ENCODE measurements at regions not wholly inside any gene's neighbourhood (a gene's known extent, or its start where the extent isn't known, plus 50 kb on each side); places are given as distances from the start of the nearest gene placed in this dataset.
"Not testable (repeated sequence)": the region's sequence is repeated elsewhere in the genome, so short reads cannot be mapped to it uniquely, and the experiment has no call there.

DNA sequence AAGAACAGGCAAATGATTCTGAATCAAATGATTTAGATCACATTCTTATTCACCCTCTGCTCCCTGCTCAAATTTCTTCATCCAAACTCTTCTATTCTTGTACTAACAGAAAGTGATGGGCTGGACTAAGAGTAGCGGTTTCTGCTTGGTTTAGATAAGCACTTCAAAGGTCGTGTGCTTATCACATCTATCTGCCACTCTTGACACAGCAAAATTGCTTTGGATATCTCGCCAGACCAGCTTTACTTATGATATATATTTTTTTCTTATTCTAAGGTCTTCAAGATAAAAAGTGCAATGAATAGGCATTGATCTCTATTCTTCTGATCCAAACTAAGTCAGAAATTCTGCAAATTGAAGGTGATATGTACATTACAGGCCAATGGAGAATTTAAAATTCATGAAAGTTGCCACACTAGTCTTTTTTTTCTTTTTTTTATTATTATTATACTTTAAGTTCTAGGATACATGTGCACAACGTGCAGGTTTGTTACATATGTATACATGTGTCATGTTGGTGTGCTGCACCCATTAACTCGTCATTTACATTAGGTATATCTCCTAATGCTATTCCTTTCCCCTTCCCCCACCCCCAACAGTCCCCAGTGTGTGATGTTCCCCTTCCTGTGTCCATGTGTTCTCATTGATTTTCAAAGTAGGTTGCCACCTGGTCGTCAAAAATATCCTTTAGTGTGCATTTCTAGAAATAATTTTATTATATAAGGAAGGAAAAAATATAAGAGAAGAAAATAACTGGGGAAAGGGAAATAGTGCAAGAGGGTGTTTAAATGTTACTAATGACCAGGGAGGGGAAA lies 1941.0 kb upstream of the RAG2 start:
- FAIRE-seq, result no peak

DNA sequence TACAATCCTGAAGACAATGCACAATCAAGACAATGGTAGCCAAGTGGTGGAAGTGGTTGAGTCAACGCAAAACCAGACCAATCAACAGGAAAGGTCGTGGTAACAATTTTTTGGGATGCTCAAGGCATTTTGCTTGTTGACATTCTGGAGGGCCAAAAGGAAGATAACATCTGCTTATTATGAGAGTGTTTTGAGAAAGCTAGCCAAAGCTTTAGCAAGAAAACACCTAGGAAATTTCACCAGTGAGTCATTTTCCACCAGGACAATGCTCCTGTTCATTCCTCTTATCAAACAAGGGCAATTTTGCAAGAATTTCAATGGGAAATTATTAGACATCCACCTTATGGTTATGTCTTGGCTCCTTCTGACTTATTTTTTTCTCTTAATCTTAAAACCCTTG lies 1932.2 kb upstream of the RAG2 start:
- FAIRE-seq, result no peak

DNA sequence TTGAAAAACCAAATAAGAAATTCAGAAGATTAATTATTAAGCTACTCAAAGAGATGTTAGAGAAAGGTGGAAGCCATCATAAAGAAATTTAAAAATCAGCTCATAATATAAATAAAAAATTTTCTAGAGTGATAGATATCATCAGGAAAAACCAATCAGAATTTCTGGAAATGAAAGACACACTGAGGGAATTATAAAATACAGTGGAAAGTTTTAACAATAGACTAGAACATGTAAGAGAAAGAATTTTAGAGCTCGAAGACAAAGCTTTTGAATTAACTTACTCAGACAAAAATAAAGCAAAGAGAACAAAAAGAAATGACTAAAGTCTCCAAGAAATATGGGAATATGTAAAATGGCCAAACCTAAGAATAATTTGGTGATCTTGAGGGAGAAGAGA lies 1926.9 kb upstream of the RAG2 start:
- no peak for FAIRE-seq

DNA sequence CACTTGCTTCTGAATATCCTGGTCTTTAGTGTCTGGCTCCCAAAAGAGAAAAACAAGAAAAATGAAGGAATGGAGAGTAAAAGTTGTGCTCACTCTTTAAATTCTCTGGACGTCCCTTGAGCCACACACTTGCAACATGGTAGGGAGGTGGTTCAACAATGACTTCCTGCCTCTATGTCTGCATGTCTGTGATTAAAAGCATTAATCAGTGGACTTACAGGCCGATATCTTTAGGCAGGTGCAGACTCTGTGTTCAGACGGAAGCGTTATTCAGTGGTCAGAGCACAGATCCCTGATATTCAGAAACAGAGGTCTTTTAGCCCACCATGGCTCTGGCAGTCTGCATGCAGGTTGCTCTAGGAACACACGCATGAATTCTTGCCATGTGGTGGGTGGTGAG lies 1920.0 kb upstream of the RAG2 start:
- no peak for FAIRE-seq

DNA sequence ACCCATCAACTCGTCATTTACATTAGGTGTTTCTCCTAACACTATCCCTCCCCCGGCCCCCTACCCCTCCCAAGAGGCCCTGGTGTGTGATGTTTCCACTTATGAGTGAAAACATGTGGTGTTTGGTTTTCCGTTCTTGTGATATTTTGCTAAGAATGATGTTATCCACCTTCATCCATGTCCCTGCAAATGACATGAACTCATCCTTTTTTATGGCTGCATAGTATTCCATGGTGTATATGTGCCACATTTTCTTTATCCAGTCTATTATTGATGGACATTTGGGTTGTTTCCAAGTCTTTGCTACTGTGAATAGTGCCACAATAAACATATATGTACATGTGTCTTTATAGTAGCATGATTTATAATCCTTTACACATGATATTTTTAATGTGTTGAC lies 1914.8 kb upstream of the RAG2 start:
- not testable (repeated sequence) for FAIRE-seq

DNA sequence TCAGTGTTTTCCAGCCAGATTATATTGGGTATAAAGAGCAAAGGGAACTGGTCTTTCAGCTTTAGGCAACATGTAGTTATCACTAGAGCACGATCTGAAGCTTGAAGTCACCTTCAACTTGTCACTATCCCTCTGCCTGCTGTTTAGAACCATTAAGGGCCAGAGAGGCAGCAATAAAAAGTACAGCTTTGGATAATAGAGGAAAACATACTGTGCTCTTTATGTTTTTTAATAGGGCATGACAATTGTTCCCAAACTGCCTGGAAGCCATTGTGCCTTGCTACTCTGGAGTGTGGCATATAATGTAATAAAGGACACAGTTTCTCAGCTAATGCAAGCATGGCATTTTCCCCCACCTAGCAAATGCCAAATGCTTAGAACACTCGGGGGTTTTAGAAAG lies 1912.0 kb upstream of the RAG2 start:
- FAIRE-seq, result no peak

DNA sequence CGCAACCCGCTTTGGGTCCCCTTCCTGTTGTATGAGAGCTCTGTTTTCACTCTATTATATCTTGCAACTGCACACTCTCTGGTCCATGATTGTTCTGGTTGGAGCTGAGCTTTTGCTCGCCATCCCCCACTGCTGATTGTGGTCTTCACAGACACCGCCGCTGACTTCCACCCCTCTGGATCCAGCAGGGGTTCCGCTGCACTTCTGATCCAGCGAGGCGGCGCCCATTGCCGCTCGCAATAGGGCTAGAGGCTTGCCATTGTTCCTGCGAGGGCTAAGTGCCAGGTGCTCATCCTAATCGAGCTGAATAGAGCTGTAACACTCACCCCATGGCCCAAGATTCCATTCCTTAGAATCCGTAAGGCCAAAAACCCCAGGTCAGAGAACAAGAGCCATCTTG lies 1905.8 kb upstream of the RAG2 start:
- no peak for FAIRE-seq

DNA sequence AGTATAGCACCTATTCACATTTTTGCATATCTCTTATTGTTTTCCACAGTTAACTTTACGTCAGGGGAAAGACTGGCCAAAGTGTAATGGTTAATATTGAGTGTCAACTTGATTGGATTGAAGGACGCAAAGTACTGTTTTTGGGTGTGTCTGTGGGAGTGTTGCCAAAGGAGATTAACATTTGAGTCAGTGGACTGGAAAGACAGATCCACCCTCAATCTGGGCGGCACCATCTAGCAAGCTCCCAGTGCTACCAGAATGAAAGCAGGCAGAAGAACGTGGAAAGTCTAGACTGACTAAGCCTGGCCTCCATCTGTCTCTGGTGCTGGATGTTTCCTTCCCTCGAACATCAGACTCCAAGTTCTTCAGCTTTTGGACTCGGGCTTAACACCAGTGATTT lies 1900.7 kb upstream of the RAG2 start:
- FAIRE-seq, result no peak

DNA sequence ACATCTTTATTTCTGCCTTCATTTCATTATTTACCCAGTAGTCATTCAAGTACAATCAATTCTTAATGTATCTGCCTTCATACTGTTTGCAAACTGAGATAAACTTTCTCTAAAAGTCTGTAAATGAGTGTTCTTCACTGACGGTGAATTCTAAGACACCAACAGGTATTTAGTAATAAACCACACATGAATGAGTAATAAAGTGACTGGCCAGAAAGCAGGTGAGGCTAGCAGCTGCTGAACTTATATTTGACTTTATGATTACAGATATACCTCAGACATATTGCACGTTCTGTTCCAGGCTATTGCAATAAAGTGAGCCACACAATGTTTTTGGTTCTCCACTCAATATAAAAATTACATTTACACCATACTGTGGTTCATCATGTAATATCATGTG lies 1894.0 kb upstream of the RAG2 start:
- no peak for FAIRE-seq

DNA sequence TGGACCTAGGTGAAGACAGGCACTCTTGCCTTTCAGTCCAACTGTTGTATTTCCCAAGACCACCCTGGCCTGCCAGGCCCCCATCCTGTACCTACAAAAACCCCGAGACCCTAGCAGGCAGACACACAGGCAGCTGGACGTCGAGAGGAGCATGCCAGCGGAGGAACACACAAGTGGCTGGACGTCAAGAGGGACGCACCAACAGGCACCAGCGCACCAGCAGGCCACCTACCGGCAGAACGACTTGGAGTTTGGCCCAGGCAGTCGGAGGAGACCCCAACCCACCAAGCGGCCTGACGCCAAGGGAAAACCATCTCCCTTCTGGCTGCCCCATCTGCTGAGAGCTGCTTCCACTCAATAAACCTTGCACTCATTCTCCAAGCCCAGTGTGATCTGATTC lies 1883.4 kb upstream of the RAG2 start:
- FAIRE-seq, result no peak

DNA sequence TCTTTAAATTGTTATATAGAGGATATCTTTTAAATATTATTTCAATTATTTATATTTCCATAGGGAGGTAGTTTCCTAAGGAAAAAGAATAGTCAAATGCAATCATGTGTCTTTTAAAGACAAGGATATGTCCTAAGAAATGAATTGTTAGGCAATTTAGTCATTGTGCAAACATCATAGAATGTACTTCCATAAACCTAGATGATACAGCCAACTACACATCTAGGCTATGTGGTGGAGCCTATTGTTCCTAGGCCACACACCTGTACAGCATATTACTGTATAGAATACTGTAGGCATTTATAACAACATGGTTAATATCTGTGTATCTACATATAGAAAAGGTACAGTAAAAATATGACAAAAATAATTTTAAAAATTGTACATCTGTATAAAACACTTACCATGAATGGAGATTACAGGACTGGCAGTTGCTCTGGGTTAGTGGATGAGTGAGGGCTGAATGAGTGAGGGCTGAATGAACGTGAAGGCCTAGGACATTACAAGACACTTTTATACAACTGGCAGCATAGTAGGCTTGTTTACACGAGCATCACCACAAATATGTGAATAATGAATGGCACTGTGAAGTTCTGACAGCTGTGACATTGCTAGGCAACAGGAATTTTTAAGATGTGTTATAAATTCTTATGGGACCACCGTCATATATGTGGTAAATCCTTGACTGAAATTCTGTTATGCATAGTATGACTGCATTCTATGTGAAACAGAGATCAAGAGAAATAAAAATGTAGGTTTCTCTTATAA lies 1879.0 kb upstream of the RAG2 start:
- FAIRE-seq, result no peak

DNA sequence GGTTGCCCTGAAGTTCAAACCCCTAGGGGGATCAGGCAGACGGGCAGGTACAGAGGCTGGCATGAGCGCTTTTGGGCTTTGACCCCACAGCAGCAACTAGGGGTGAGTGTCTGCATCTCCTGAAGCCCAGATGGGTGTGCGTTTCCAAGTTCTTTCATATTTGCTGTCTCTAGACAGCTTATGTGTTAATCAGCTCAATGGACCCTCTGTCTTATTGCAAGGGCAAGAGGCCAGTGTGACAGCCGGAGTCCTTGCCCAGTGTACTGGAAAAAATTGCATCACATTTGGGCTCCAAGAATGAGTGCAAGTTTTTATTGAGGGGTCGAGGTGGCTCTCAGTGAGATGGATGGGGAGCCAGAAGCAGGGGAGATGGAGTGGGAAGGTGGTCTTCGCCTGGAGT lies 1863.7 kb upstream of the RAG2 start:
- FAIRE-seq, result no peak

DNA sequence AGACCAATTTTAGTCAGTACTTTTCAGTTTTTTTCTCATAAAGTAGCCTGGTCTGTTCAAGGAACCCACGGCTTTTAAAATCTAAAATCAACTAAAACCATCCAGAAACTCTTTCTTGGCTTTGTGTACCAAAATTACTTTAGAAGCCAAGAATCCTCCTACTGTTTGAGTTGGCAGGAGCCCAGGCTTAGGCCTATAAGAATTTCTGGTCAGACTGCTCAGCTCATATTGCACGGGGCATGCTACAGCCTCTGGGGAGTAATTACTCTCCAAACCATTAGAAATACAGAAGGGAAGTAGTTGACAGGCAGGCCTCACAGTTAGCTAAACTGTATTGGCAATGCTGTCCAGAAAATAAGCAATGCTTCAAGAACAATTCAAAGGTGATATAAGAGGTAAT lies 1862.9 kb upstream of the RAG2 start:
- no peak for FAIRE-seq

DNA sequence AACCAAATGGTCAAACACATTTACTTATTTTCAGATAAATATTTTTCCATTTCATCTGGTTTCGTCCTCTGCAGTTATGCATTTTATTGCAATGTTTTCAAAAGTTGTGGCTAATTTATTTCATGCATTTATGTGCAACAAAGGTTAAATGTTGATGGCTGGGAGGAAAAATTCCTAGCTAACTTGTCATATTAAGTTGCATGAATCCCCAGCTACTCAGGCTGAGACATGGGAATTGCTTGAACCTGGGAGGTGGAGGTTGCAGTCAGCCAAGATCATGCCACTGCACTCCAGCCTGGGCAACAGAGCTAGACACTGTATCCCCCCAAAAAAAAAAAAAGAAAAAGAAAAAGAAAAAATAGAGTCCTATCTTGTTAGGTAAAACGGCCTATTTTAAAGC lies 1862.4 kb upstream of the RAG2 start:
- FAIRE-seq, result no peak

DNA sequence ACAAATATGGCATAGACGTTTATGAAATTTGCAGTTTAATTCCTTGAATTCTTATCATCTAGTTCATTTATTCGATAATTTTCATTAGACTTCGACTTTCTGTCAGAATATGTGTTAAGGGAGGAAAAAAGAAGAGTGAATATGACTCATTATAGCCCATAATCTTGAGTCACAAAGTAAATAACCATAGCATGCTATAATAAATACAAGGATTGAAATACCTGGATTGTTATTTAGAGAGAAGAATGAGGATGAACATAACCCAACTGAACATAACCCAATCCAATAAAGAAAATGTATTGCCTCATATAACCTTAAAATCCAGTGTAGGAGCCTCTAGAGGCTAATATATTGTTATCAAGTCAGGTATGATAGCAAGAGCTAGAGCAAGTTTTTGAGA lies 1858.3 kb upstream of the RAG2 start:
- FAIRE-seq, result no peak

DNA sequence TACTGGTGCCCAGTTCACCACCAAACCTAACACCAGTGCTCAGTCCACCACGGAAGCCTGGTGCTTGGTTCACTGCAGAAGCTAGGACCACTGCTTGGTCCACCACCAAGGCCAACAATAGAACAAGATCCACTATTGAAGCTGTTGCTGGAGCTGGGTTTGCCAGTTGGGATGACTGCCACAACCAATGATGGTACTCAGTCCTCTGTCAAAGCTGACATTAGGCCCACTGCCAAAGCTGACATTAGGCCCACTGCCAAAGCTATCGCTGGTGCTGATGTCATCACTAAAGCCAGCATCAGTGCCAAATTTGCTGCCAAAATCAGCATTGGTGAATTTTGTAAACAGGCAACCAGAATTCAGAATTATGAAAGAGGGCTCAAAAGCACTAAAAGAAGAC lies 1850.2 kb upstream of the RAG2 start:
- FAIRE-seq, result no peak

DNA sequence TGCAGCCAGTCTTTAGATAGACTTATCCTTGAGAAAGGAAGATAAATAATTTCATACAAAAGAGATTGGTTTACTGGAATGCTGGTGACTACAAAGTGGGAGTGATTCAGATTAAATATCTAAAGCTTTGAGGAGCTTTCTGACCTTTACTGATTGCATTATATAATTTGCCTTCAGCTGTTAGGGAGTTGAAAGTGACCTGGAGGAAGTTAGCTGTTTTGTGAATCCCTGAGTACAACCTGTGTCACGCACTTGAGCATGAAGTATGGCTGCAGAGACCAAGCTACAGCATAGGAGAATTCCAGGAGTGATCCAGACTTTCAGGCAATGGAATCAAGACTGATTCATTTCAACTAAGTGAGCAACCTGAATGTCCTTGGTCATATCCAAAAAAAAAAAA lies 1848.3 kb upstream of the RAG2 start:
- FAIRE-seq, result no peak

DNA sequence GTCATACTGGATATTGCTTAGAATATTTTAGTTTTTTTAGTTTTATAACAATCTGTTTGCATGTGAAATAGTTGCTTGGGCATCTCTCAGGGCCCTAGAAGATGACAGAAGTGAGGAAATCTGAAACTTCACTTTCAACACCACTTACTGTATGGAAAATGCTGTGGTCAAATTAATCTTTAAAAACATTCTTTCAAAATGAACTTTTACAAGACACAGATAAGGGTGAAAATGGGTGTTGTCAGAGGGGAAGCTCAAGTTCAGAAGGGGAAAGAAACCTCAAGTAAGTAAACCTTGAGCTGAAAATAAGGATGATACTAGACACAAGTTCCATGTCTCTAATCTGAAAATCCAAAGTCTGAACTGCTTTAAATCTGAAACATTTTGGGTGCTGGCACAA lies 1840.1 kb upstream of the RAG2 start:
- FAIRE-seq, result no peak

DNA sequence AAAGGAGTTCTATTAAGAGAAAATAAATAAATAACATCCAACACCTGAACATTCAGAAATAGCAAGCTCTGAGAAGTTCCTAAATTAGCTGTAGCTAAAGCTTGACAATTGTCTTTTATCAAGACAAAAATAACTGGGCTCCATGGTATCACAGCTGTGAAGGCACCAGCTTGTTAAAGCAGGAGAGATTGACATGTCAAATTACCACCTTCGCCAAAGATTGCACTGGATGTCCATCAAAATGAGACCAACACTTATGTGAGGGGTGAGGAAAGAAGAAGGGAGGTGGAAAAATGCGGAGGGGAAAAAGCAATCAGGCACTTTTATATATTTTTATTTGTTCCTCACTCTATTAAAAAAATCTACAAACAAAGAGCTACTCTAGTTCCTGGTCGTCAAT lies 1827.5 kb upstream of the RAG2 start:
- FAIRE-seq, result no peak

DNA sequence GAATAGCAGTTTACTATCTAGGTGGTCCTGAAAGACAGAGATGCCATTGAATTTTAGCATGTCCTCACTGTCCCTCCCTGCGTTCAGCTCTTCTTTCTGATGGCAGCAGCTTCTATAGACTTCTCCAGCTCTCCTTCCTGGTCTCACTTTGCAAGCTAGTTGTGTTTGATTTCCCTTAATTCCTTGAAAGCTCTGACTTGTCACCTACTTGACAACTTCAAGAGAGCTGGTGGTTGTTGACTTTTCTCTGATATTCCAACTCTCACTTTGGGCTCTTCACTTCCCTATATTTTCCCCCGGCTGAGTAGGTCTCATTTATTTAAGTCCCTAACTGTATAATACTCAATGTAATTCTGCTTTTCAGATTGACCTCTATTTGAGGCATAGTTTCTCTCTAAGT lies 1825.0 kb upstream of the RAG2 start:
- FAIRE-seq, result no peak

DNA sequence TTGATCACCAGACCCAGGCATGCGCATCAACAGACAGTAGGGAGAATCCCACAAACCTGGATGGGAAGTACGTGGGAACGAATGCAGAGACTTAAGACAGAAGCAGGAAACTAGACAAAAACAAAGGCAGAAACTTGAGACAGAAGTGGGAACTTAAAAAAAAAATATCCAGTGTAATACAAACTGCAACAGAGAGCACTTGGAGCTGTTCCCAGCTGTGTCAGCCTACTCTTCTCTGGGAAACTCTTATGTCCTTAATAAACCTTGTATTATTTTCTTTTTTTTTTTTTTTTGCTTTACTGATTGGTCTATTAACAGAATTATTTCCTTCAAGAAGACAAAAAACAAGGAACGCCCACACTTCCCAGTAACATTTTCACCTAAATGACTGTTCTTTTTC lies 1818.1 kb upstream of the RAG2 start:
- no peak for FAIRE-seq

DNA sequence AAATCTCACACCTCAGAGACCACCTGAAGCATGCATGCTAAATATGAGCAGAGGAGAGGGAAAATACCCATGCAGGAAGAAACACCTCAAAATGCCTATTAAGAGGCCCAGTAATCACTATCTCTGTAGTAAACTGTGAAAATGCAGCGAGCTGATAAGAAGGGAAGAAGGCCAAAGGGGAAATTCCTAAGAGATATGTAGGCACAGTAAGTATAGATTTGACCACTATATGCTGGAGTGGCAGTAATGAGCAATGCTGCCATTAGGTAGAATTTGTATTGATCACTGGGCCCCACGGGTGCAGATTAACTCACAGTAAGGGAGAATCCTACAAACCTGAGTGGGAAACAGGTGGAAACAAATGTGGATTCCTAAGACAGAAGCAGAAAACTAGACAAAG lies 1813.1 kb upstream of the RAG2 start:
- FAIRE-seq, result no peak

DNA sequence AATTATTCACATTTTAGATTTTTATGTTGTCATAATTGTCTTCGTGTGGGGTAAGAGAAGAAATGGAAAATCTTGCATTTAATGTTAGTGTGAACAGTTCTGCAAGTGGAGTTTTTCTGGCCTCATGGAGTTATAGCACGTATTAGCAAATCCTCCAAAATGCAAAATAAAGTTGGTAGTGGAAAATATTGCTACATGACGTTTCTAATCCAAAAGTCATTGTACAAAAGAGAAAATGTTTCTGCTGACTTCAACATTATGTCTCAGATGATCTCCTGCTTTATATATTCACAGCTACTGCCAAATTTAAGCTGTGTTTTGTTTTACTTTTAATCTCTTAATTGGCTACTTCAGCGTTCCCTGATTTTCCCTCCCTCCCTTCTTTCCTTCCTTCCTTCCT lies 1804.0 kb upstream of the RAG2 start:
- no peak for FAIRE-seq

DNA sequence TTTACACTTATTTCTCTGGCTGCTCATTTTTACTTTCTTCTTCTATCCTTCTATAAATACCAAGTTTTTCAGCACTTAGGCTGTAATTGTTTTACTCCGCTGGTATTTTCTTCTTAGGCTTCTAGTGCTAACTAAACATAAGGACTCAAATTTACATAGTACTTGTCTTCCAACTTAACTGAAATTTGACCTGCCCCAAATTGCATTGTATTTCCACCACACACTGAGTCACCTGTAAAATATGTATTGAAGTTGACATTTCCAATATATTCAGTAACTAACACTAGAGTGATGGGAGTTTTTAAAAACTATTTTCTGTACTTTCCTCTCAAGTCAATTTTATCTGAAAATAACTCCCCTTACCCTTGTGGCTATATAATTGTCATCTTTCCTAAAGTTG lies 1794.1 kb upstream of the RAG2 start:
- FAIRE-seq, result no peak

DNA sequence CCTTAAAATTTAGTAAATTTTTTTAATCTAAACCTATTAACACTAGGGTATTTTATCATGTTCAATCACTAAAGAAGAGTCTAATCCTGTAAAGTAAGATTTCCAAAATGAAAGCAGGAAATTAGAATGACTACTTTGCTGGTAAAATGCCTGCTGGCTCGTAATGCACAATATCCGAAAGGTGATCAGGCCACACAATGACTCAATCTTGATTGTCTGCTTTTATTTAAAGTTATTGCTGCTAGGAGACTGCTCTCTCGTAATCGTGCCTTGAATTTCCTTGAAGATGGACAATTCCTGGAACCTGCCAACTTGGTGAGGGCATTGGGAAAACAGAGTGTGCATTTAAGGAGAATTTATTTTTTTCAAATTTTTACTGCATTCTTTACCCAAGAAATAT lies 1786.5 kb upstream of the RAG2 start:
- no peak for FAIRE-seq
